ENCODE measurements at regions not wholly inside any gene's neighbourhood (a gene's known extent, or its start where the extent isn't known, plus 50 kb on each side); places are given as distances from the start of the nearest gene placed in this dataset.

DNA sequence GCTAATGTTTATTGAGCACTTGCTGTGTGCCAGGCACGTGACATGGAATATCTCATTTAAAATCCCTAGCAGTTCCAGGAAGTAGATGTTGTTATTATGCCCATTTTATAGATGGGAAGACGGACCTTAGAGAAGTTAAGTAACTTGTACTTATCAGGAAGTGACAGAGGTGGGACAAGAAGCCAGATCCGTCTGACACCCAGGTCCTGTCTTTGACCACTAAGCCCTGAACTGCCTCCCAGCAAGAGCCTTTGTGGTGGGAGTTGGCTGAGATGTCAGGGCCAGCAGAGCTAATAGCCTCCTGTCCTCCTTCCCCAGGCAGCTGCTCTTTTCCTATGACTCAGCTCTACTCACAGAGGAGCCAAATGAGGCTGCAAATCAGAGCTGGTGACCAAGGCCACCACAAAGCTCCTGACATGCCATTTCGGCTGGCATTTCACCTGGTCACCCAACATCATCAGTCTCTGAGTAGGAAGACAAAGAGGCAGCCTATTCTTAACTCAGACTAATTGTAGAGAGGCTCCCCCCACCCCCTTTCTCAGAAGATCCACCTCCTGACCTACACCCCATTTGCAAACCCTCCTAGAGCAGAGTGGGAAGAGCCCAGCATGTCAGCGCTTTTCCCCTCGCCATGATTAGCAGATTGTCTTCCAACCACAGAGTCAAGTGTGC lies 175.1 kb upstream of the KIT start:
- POLR2A ChIA-PET = no interaction called here
- peaks cover 2% of the 10 kb centered on the region for H3K27me3 ChIP-seq (ENCODE audit: control insufficient read depth, insufficient read depth, low read length)
- no peak for DNase-seq (ENCODE audit: low read depth, low spot score)
- no peak overlapping the region for H3K4me3 ChIP-seq (ENCODE audit: low read depth, low read length)
- H3K27ac ChIP-seq (ENCODE audit: low read depth, low read length) = no peak overlapping the region
- no peak for TF ChIP-seq CTCF (IDR thresholded peaks at IDR 0.05; ENCODE audit: low read depth, low read length)
- H3K9me3 ChIP-seq (ENCODE audit: control insufficient read depth, insufficient read depth, low read length) = no peaks in the 10 kb centered on the region
- CTCF ChIA-PET = no interaction called here

- Histone ChIP-seq H3K9me3 (ENCODE audit: control insufficient read depth, insufficient read depth, low read length) (no peaks in the 10 kb centered on the region), H3K27me3 (ENCODE audit: control insufficient read depth, insufficient read depth, low read length) (peaks cover 2% of the 10 kb centered on the region), H3K4me3 (ENCODE audit: low read depth, low read length) (no peak overlapping the region), H3K27ac (ENCODE audit: low read depth, low read length) (no peak overlapping the region)
- CTCF ChIA-PET = no interaction called here
- POLR2A ChIA-PET = no interaction called here
- TF ChIP-seq CTCF (IDR thresholded peaks at IDR 0.05; ENCODE audit: low read depth, low read length) = no peak
- no peak for DNase-seq (ENCODE audit: low read depth, low spot score)
These were observed 173.4 kb upstream of the KIT start for GRCh38 chr4:54484383-54484782.

DNA sequence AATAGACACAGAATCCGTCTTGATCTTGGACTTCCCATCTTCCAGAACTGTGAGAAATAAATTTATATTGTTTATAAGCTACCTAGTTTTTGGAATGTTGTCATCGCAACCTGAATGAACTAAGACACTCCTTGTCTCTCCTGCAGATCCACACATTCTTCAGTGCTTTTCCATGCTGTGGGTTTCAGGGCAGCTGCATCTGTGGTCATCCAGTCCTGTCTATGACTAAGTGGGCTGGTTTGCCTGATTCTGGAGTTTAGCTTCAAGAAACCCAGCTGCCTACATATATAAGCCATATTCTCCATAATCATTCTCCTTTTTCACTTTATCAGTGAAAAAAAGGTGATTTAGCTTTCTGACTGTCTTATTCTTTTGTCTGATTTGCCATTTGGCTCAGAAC lies 170.3 kb upstream of the KIT start:
- ChIA-PET POLR2A (no interaction called here), CTCF (no interaction called here)
- H3K27me3 ChIP-seq (ENCODE audit: control insufficient read depth, insufficient read depth, low read length) = no peaks in the 10 kb centered on the region
- H3K4me3 ChIP-seq (ENCODE audit: low read depth, low read length) = no peak overlapping the region
- H3K9me3 ChIP-seq (ENCODE audit: control insufficient read depth, insufficient read depth, low read length) = no peaks in the 10 kb centered on the region
- TF ChIP-seq CTCF (IDR thresholded peaks at IDR 0.05; ENCODE audit: low read depth, low read length) = no peak
- no peak overlapping the region for H3K27ac ChIP-seq (ENCODE audit: low read depth, low read length)
- DNase-seq (ENCODE audit: low read depth, low spot score) = no peak

DNA sequence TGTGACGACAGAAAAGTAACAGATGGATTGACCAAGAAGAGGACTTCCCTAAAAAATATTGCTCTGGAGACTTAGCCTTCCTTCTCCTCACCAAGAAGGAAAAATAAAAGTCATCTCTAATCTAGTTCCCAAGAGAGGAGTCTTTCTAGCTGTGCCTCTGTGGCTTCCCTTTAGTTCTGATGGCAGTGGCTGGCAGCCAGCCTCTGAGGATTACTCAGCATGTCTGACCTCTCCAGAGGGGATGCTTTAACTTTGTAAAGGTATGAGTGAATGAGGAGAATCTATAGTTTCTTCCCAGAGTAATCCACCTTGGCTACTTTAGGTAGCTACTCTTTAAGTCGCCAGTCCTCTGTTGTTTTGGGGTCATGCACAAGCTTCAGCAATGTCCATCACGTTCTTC lies 163.9 kb upstream of the KIT start:
- H3K9me3 ChIP-seq (ENCODE audit: control insufficient read depth, insufficient read depth, low read length) = no peaks in the 10 kb centered on the region
- H3K27me3 ChIP-seq (ENCODE audit: control insufficient read depth, insufficient read depth, low read length) = no peaks in the 10 kb centered on the region
- CTCF ChIA-PET = no interaction called here

DNA sequence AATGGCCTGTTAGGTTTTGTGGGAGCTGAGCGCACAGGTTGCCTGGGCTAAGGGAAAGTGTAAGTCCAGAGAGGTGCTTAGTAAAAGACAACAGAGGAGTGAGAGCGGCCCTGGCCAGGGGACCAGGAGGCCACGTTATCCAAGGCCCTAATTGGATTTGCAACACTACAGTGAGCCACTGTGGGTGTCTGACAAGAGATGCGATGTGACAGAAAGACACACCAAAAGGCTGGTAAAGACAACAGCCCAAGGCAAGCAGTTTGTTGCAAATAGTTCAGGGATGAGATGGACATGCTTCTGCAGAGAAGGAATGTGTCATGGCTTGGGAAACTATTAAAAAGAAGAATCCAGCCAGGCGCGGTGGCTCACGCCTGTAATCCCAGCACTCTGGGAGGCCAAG lies 162.7 kb upstream of the KIT start:
- no peak for DNase-seq (ENCODE audit: low read depth, low spot score)
- Histone ChIP-seq H3K27me3 (ENCODE audit: control insufficient read depth, insufficient read depth, low read length) (no peaks in the 10 kb centered on the region), H3K27ac (ENCODE audit: low read depth, low read length) (no peak overlapping the region), H3K4me3 (ENCODE audit: low read depth, low read length) (no peak overlapping the region), H3K9me3 (ENCODE audit: control insufficient read depth, insufficient read depth, low read length) (no peaks in the 10 kb centered on the region)
- CTCF ChIA-PET = no interaction called here
- POLR2A ChIA-PET = no interaction called here
- TF ChIP-seq CTCF (IDR thresholded peaks at IDR 0.05; ENCODE audit: low read depth, low read length) = no peak

More for the DNA sequence above, 163.9 kb upstream of the KIT start:
- no peak for DNase-seq (ENCODE audit: low read depth, low spot score)
- TF ChIP-seq CTCF (IDR thresholded peaks at IDR 0.05; ENCODE audit: low read depth, low read length) = no peak
- Histone ChIP-seq H3K27ac (ENCODE audit: low read depth, low read length) (no peak overlapping the region), H3K4me3 (ENCODE audit: low read depth, low read length) (no peak overlapping the region)
- POLR2A ChIA-PET = no interaction called here
